H1 (cell line): ENCODE measurements at regions not wholly inside any gene's neighbourhood (a gene's known extent, or its start where the extent isn't known, plus 50 kb on each side); places are given as distances from the start of the nearest gene placed in this dataset.

ENCODE experiments used
- ASH2L ChIP-seq: fragments of 200-600, 300-600 bp; sonication (generic); IDR thresholded peaks from one replicate; pipeline ENCODE4 v1.7.1; 2017; ENCODE audit warnings: low read length
- BRCA1 ChIP-seq: IDR thresholded peaks from 2 replicates; pipeline ENCODE4 v1.6.1; 2012; ENCODE audit warnings: low read depth, low read length, improper control_type of control experiment
- CREB1 ChIP-seq: IDR thresholded peaks from 2 replicates; pipeline ENCODE4 v1.6.1; 2012; ENCODE audit warnings: inconsistent platforms
- EZH2 ChIP-seq: fragments of 200-600 bp; sonication (generic); IDR thresholded peaks from 2 replicates; pipeline ENCODE4 v1.7.1; 2012; ENCODE audit warnings: low read depth, mild to moderate bottlenecking, moderate library complexity, low read length, inconsistent platforms; ENCODE audit not compliant: severe bottlenecking
- NRF1 ChIP-seq: IDR thresholded peaks from 2 replicates; pipeline ENCODE4 v1.6.1; 2011; ENCODE audit warnings: mild to moderate bottlenecking, low read depth, low read length, improper control_type of control experiment
- TF ChIP-seq, protein P1 (sequence below), 3 experiments: IDR thresholded peaks; 1 replicate in 2 of 3; 2 replicates in 1 of 3; pipeline versions ENCODE4 v1.5.1 to v1.6.1; 2011; ENCODE audit warnings: low read length in 3 of 3, mild to moderate bottlenecking in 3 of 3, inconsistent platforms in 2 of 3, low read depth in 1 of 3, moderate library complexity in 1 of 3; ENCODE audit not compliant: insufficient read depth in 1 of 3; ENCODE audit errors: control extremely low read depth in 1 of 3

DNA sequence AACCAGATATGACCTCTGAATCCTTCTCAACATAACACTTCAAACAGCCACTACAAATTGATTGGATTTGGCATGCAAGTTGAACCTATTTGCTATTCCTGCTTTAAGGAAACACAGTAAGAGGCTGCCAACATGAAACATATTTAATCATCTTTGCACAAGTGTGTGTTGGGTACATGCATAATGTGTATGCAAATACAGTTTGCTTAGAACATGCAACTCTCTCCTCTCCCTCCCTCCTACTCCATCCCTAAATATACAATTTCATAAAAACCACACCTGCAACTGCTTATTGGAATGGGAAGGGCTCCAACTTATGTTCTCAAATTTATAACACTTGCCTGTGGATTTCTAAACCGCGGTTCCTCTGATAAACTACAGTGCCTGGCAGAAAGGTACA lies 71.5 kb downstream of the CD83 start:
- TF ChIP-seq BRCA1, result no peak
- no peak for TF ChIP-seq NRF1
- TF ChIP-seq EZH2, result no peak
- TF ChIP-seq ASH2L, result no peak
- TF ChIP-seq, protein P1, sequence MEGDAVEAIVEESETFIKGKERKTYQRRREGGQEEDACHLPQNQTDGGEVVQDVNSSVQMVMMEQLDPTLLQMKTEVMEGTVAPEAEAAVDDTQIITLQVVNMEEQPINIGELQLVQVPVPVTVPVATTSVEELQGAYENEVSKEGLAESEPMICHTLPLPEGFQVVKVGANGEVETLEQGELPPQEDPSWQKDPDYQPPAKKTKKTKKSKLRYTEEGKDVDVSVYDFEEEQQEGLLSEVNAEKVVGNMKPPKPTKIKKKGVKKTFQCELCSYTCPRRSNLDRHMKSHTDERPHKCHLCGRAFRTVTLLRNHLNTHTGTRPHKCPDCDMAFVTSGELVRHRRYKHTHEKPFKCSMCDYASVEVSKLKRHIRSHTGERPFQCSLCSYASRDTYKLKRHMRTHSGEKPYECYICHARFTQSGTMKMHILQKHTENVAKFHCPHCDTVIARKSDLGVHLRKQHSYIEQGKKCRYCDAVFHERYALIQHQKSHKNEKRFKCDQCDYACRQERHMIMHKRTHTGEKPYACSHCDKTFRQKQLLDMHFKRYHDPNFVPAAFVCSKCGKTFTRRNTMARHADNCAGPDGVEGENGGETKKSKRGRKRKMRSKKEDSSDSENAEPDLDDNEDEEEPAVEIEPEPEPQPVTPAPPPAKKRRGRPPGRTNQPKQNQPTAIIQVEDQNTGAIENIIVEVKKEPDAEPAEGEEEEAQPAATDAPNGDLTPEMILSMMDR (IDR thresholded peaks at IDR 0.05; ENCODE audit: control extremely low read depth in 1 of 3, insufficient read depth in 1 of 3, low read depth in 1 of 3, low read length in 3 of 3), result no peak
- TF ChIP-seq CREB1, result no peak
